ENCODE measurements at regions not wholly inside any gene's neighbourhood (a gene's known extent, or its start where the extent isn't known, plus 50 kb on each side); places are given as distances from the start of the nearest gene placed in this dataset.

DNA sequence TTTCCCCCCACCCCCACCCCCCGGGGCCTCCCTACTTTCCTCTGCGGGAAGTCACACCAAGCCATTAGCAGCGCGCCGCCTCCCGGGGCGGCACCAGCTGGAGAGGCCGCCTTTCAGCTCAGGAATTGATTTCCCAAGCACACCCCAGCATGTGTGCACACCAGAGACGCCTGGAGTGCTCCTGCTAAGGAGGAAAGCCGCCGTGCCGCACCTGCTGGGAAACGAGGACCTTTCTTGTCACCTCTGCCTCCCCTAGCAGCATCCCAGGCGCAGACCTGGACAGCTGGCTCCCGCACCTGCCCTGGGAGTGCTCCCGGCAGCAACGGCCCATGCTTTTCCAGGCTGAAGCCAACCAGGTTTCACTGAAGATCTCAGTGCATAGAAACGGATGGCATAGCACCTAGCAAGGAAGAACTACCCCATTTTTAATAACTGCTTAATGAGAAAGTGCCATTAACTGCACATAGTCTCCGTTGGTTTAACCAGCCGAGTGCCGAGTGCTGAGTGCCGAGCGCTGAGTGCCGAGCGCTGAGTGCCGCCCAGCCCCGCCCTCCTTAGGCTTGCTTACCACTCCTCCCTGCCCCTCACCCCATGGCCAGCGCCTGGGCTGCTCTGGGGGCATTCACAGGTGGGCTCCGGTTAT is 165.0 kb downstream of the USP12 start:
- TF ChIP-seq, protein P1, sequence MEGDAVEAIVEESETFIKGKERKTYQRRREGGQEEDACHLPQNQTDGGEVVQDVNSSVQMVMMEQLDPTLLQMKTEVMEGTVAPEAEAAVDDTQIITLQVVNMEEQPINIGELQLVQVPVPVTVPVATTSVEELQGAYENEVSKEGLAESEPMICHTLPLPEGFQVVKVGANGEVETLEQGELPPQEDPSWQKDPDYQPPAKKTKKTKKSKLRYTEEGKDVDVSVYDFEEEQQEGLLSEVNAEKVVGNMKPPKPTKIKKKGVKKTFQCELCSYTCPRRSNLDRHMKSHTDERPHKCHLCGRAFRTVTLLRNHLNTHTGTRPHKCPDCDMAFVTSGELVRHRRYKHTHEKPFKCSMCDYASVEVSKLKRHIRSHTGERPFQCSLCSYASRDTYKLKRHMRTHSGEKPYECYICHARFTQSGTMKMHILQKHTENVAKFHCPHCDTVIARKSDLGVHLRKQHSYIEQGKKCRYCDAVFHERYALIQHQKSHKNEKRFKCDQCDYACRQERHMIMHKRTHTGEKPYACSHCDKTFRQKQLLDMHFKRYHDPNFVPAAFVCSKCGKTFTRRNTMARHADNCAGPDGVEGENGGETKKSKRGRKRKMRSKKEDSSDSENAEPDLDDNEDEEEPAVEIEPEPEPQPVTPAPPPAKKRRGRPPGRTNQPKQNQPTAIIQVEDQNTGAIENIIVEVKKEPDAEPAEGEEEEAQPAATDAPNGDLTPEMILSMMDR (IDR thresholded peaks at IDR 0.05; ENCODE audit: insufficient read depth, low read length) = no peak
- TF ChIP-seq SPI1 (IDR thresholded peaks at IDR 0.05; ENCODE audit: borderline replicate concordance, low read depth) (no peak), POLR2AphosphoS5 (IDR thresholded peaks at IDR 0.05; ENCODE audit: low read depth) (no peak)
